Stomach smooth muscle (tissue), 2 donors: ENCODE measurements at regions not wholly inside any gene's neighbourhood (a gene's known extent, or its start where the extent isn't known, plus 50 kb on each side); places are given as distances from the start of the nearest gene placed in this dataset.
A peak's percentile ranks its signal among the peaks of the same experiment; 100 is the strongest.

Experiments
- H3K27ac ChIP-seq: one replicate; pipeline ENCODE4 v1.7.0; 2013; ENCODE audit warnings: mild to moderate bottlenecking, low read length, inconsistent platforms
- H3K27me3 ChIP-seq, 2 donors: one replicate each; pipeline ENCODE4 v1.7.0; 2013; ENCODE audit warnings: low read length in 2 of 2; ENCODE audit not compliant: insufficient read depth in 2 of 2, control insufficient read depth in 1 of 2
- H3K36me3 ChIP-seq, 2 donors: one replicate each; pipeline ENCODE4 v1.7.0; 2013; ENCODE audit warnings: low read length in 2 of 2; ENCODE audit not compliant: control insufficient read depth in 2 of 2, insufficient read depth in 2 of 2
- H3K4me1 ChIP-seq: one replicate; pipeline ENCODE4 v1.7.0; 2013; ENCODE audit warnings: low read length; ENCODE audit not compliant: control insufficient read depth, insufficient read depth
- H3K4me3 ChIP-seq, 2 donors: one replicate each; pipeline ENCODE4 v1.7.0; 2013; ENCODE audit warnings: low read length in 2 of 2
- H3K9ac ChIP-seq, 2 donors: one replicate each; pipeline ENCODE4 v1.7.0; 2013; ENCODE audit warnings: low read length in 2 of 2, mild to moderate bottlenecking in 1 of 2
- H3K9me3 ChIP-seq, 2 donors: one replicate each; pipeline ENCODE4 v1.7.0; 2013; ENCODE audit warnings: low read length in 2 of 2; ENCODE audit not compliant: control insufficient read depth in 2 of 2
- donor health status: healthy.
- donor health status: Pancreatic carcinoma.

DNA sequence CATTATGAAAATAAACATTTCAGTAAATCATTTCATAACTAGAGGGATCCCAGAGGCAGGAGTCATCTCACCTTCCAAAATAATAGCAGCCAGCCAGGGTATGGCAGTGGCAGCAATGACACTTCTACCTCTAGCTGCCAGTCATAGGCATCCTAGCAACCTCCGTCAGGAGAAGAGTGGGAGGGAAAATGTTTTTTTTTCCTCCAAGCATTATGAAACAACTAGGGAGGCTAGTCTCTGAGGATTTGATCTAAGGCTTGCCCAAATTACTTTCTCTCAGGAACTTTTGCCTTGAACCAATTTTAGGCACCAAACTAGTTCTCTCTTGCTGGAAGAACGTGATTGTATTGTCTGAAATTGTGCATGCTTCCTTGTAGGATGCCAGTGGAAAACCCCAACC is 208.7 kb upstream of the PREP start:
- Histone ChIP-seq H3K9me3 (no peaks in the 10 kb centered on the region), H3K27me3 (no peaks in the 10 kb centered on the region), H3K9ac (no peak overlapping the region), H3K27ac (no peak overlapping the region), H3K4me3 (no peak overlapping the region), H3K4me1 (peaks cover 5% of the 10 kb centered on the region), H3K36me3 (no peaks in the 10 kb centered on the region)

- Histone ChIP-seq H3K4me1 (peaks cover 9% of the 10 kb centered on the region), H3K27me3 (no peaks in the 10 kb centered on the region), H3K36me3 (no peaks in the 10 kb centered on the region), H3K9ac (no peak overlapping the region), H3K27ac (no peak overlapping the region), H3K4me3 (no peak overlapping the region), H3K9me3 (no peaks in the 10 kb centered on the region)
These were observed 206.6 kb upstream of the PREP start for GRCh38 chr6:105609375-105609991.

DNA sequence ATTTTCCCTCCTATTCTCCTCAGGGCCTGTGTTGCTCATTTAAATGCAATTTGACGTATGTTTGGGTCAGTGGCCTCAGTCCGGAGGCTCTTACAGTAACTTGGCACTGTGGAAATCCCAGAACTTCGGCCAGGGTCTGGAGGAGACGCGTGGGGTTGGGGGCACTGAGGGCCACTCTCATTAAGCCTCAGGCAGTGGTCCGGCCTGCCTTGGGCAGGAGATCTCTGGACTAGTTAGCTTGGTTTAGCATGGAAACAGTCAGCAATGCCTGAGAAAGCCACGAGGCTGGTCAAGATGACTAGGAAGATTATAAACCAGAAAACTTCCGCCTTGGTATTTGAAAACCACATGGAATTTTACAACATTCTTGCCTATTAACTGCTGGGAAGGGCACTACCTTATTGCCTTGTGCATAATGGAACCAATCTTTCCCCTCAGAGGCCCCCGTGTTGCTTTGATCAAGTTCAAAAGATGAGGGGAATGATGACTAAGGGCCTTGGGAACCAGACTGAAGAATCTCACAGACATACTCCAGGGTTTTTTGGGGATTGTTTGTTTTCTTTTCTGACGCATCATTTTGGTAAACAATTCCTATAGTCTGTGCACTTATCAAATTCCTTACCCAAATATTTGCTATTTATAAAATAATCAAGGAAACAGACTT is 206.0 kb upstream of the PREP start:
- Histone ChIP-seq H3K36me3 (no peaks in the 10 kb centered on the region), H3K27ac (no peak overlapping the region), H3K9ac (no peak overlapping the region), H3K4me3 (no peak overlapping the region), H3K4me1 (peaks cover 12% of the 10 kb centered on the region), H3K27me3 (no peaks in the 10 kb centered on the region), H3K9me3 (no peaks in the 10 kb centered on the region)

DNA sequence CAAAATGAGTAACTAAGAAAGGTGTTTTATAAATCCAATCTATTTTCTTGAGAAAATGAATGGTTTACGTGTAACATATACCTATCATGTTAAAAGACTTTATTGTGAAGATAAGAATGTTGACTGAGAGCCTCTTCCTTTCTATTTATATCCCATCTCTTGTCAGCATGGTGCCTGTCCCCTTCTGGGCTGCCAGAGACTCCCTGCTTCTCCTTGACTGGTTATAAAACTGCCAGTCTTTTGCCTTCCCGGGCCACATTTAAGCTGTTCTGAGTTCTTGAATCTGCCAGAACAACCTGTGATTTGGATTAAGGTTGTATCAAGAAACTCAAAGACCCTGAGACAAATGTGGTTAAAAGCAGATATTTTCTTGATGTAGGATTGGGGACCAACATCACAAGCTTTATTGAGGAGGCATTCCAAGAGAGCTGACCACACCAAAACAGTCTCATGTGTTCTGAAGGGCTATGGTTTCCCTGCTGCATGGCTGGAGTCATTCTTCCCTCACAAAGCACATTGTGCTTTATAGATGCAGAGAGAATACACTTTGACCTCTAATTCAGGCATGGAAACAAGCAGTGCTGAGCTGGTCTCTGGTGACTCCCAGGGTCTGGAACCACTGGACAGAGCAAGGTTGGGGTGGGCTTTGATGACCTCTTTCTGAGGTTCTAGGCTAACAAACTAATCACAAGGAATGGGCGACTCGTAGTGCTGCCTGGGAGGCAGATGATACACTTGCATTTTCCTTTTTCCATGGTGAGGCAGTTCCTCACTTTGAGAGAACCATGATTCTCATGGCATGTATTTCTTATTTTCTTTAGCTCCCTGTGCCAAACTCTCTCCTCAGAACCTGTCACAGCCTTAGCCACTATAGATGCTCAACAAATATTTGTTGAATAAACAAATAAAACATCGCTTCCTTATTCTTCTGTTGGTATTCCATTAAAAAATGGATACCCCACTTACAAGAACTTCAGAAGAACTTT is 205.0 kb upstream of the PREP start:
- Histone ChIP-seq H3K27me3 (no peaks in the 10 kb centered on the region), H3K9me3 (no peaks in the 10 kb centered on the region), H3K36me3 (no peaks in the 10 kb centered on the region), H3K4me3 (no peak overlapping the region), H3K27ac (no peak overlapping the region), H3K9ac (no peak overlapping the region), H3K4me1 (peaks cover 12% of the 10 kb centered on the region)

DNA sequence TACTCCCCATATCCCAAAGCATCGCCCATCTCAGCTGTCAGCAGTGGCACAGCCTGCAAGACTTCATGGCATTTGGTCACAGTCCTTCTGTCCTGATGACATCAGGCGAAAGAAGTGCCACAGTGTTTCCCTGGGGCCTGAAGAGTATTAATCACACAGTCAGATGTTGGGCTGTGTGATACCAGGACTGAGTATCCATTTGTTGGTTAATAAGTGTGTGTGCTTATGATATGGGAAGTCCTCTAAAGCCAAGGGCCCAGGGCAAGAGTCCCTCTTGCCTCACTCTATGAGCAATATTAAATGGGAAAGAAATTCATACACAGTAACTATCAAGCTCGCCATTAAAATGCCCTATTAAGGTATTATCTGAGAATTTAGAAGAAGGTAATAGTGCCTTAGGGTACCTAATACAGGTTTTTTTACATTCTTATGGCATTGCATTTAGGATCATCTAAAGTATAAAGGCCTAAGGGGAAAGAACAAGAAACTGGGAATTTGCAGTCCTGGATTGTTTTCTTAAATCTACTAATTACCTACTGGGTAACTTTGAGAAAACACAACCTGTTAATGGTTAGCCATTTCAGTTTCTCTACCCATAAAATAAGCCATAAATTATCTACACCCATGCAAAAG is 204.1 kb upstream of the PREP start:
- H3K36me3 ChIP-seq, result no peaks in the 10 kb centered on the region
- H3K4me3 ChIP-seq, result no peak overlapping the region
- H3K27ac ChIP-seq, result no peak overlapping the region
- no peaks in the 10 kb centered on the region for H3K9me3 ChIP-seq
- no peak overlapping the region for H3K9ac ChIP-seq
- no peaks in the 10 kb centered on the region for H3K27me3 ChIP-seq
- H3K4me1 ChIP-seq, result peaks cover 13% of the 10 kb centered on the region

DNA sequence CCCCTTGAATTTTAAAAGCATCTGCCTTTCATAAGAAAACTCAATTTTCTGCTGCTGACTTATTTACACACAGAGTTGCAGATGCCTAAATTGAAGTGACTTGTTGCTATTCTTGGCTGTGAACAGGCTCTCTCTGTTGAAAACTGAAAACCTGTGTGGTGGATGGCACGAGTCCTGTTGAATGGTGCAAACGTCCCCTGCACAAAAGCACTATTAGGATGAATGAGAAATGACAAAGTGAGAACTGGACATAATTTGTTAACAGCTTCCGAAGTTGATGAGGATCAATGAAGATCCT is 201.7 kb upstream of the PREP start:
- H3K9ac ChIP-seq, result no peak overlapping the region
- peak overlapping the region; percentile 58 for H3K27ac ChIP-seq
- H3K36me3 ChIP-seq, result no peaks in the 10 kb centered on the region
- H3K4me3 ChIP-seq, result peak overlapping the region in 1 of 2 donors; percentile 17
- H3K27me3 ChIP-seq, result no peaks in the 10 kb centered on the region
- H3K9me3 ChIP-seq, result no peaks in the 10 kb centered on the region
- peaks cover 18% of the 10 kb centered on the region for H3K4me1 ChIP-seq

- Histone ChIP-seq H3K4me3 (peak overlapping the region in 1 of 2 donors; percentile 17), H3K36me3 (no peaks in the 10 kb centered on the region), H3K27me3 (no peaks in the 10 kb centered on the region), H3K9ac (no peak overlapping the region), H3K27ac (peak overlapping the region; percentile 58), H3K4me1 (peaks cover 16% of the 10 kb centered on the region), H3K9me3 (no peaks in the 10 kb centered on the region)
These were observed 201.1 kb upstream of the PREP start for GRCh38 chr6:105603788-105604586.

DNA sequence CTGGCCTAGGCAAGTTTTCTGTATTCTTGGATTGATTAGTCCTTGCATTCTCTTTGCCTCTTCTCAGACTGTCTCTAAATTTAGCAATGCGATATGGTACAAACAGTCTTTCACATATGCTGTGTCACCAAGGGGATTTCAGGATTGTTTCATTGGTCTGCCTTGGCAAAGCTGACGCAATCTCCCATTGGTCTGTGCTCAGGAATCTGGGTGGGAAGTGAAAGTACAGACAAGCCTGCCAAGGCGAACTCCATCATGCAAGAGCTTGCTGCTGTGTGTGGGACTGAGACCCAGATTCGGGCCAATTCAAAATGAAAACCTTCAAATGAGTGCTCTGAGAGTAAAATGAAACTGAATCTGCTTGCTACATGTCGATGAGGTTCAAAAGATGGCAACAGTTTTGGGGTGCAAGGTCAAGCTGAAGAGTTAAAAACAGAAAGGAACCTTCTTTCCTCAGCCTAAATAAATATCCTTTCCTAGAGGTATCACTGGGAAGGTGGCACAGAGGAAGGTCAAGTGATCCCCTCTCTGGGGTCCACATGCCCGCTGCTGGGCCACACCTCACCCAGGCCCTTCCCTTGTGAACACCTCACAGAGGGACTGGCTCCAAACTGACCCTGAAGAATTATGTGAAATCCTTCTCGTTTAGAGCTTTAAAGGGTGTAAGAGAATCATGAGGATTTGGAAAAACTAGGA is 198.8 kb upstream of the PREP start:
- Histone ChIP-seq H3K4me1 (peaks cover 16% of the 10 kb centered on the region), H3K9me3 (no peaks in the 10 kb centered on the region), H3K27ac (peak overlapping the region; percentile 50), H3K36me3 (no peaks in the 10 kb centered on the region), H3K27me3 (no peaks in the 10 kb centered on the region), H3K4me3 (peak overlapping the region; percentile 12 to 52), H3K9ac (no peak overlapping the region)

DNA sequence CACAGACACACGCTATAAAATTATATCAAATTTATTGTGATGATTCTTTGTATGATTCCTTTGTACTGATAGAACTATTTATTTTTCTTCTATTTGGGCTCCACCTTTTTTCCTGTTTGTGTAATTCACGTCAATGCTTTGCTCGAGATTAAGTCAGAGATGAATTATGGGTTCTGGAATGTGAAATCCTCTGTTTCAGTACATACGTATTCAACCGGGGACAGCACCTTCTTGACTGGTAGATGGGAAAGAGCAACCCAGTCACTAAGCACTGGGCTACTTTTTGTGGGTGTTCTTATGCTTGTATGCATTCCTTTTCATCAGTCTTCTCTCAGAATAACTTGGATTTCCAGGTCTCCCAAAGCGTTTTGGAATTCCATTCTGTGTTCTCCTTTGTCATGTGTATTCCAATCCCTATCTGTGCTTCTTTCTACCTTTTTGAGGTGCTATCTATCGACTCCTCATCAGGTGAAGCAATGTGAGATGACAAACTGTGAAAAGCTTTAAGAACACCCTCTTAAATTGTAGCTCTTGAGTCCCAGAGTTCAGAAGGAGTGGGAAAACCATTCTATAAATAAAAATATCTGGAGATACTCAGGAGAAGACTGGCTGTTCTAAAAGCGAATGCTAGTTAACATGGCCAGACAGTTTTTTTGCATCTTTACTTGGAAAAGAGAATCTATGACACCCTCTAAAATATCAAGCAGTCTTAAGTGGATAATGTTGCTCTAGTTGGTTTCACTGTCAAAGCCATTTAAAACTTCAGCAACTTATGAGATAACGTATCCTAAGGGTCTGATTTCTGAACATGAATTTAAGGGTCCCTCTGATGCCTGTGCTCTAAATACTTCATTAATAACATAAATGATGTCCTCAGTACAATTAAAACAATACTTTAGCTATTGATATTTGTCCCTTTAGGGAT is 197.7 kb upstream of the PREP start:
- Histone ChIP-seq H3K9ac (no peak overlapping the region), H3K4me1 (peaks cover 16% of the 10 kb centered on the region), H3K27ac (peak overlapping the region; percentile 50)

More for the DNA sequence above, 197.7 kb upstream of the PREP start:
- peak overlapping the region in 1 of 2 donors; percentile 12 for H3K4me3 ChIP-seq
- no peaks in the 10 kb centered on the region for H3K9me3 ChIP-seq
- H3K36me3 ChIP-seq, result no peaks in the 10 kb centered on the region
- H3K27me3 ChIP-seq, result no peaks in the 10 kb centered on the region
